HG03139 (cell line): ENCODE measurements at regions not wholly inside any gene's neighbourhood (a gene's known extent, or its start where the extent isn't known, plus 50 kb on each side); places are given as distances from the start of the nearest gene placed in this dataset.
"Not testable (repeated sequence)": the region's sequence is repeated elsewhere in the genome, so short reads cannot be mapped to it uniquely, and the experiment has no call there.

Experiments
- ATAC-seq: cut with Tn5 transposase; IDR thresholded peaks from one replicate; pipeline ENCODE4 v1.9.1; 2021; ENCODE audit not compliant: unreplicated experiment

- no peak for ATAC-seq
Observed at GRCh38 chr2:143890798-143891197, 629.1 kb downstream of the ZEB2 start.

- no peak for ATAC-seq
Observed at GRCh38 chr2:143889216-143889615, 630.7 kb downstream of the ZEB2 start.

GRCh38 chr2:143885461-143885860, 634.5 kb downstream of the ZEB2 start:
- ATAC-seq: no peak

- ATAC-seq: no peak
Observed at GRCh38 chr2:143881246-143881645, 638.7 kb downstream of the ZEB2 start.

- no peak for ATAC-seq
Observed at GRCh38 chr2:143877876-143878530, 641.9 kb downstream of the ZEB2 start.

- ATAC-seq: no peak
Observed at GRCh38 chr2:143877056-143877455, 642.9 kb downstream of the ZEB2 start.

- no peak for ATAC-seq
Observed at GRCh38 chr2:143875295-143876233, 644.4 kb downstream of the ZEB2 start.

- ATAC-seq: no peak
Observed at GRCh38 chr2:143873886-143874285, 646.0 kb downstream of the ZEB2 start.

GRCh38 chr2:143870696-143871095, 649.2 kb downstream of the ZEB2 start:
- no peak for ATAC-seq

GRCh38 chr2:143856978-143857377, 662.9 kb downstream of the ZEB2 start:
- no peak for ATAC-seq

- ATAC-seq: no peak
Observed at GRCh38 chr2:143852759-143853158, 667.2 kb downstream of the ZEB2 start.

GRCh38 chr2:143850084-143850483, 669.8 kb downstream of the ZEB2 start:
- ATAC-seq: no peak

GRCh38 chr2:143847257-143847656, 672.7 kb downstream of the ZEB2 start:
- no peak for ATAC-seq

- no peak for ATAC-seq
Observed at GRCh38 chr2:143844986-143845385, 674.9 kb downstream of the ZEB2 start.

- ATAC-seq: no peak
Observed at GRCh38 chr2:143843686-143844085, 676.2 kb downstream of the ZEB2 start.

GRCh38 chr2:143842836-143843235, 677.1 kb downstream of the ZEB2 start:
- no peak for ATAC-seq

- ATAC-seq: no peak
Observed at GRCh38 chr2:143841935-143842334, 678.0 kb downstream of the ZEB2 start.

- ATAC-seq: no peak
Observed at GRCh38 chr2:143840601-143841000, 679.3 kb downstream of the ZEB2 start.

- ATAC-seq: no peak
Observed at GRCh38 chr2:143840194-143840593, 679.7 kb downstream of the ZEB2 start.

- no peak for ATAC-seq
Observed at GRCh38 chr2:143839456-143839855, 680.5 kb downstream of the ZEB2 start.

- ATAC-seq: not testable (repeated sequence)
Observed at GRCh38 chr2:143837055-143837454, 682.9 kb downstream of the ZEB2 start.

GRCh38 chr2:143835481-143835880, 684.4 kb downstream of the ZEB2 start:
- no peak for ATAC-seq
